Activated naive CD4-positive, alpha-beta T cell treated with anti-CD3 and anti-CD28 coated beads, Interleukin-2, amount 50 U/mL, for 24 hours (primary cell): ENCODE measurements at regions not wholly inside any gene's neighbourhood (a gene's known extent, or its start where the extent isn't known, plus 50 kb on each side); places are given as distances from the start of the nearest gene placed in this dataset.

Source experiments
- H3K27ac Mint-ChIP-seq: one replicate; pipeline ENCODE4 v1.8.0; 2021; ENCODE audit warnings: mild to moderate bottlenecking, mixed read lengths
- H3K27me3 Mint-ChIP-seq: one replicate; pipeline ENCODE4 v1.8.0; 2021; ENCODE audit warnings: mixed read lengths
- H3K36me3 Mint-ChIP-seq: one replicate; pipeline ENCODE4 v1.8.0; 2021; ENCODE audit warnings: mixed read lengths
- H3K4me1 Mint-ChIP-seq: one replicate; pipeline ENCODE4 v1.8.0; 2021; ENCODE audit warnings: mixed read lengths
- H3K4me3 Mint-ChIP-seq: one replicate; pipeline ENCODE4 v1.8.0; 2021; ENCODE audit warnings: mild to moderate bottlenecking, mixed read lengths
- H3K9me3 Mint-ChIP-seq: one replicate; pipeline ENCODE4 v1.8.0; 2021; ENCODE audit warnings: mixed read lengths

- no peaks in the 10 kb centered on the region for H3K36me3 Mint-ChIP-seq
- H3K4me3 Mint-ChIP-seq, result no peak overlapping the region
- no peaks in the 10 kb centered on the region for H3K27me3 Mint-ChIP-seq
- H3K9me3 Mint-ChIP-seq, result no peaks in the 10 kb centered on the region
- H3K4me1 Mint-ChIP-seq, result no peaks in the 10 kb centered on the region
- no peak overlapping the region for H3K27ac Mint-ChIP-seq
These were observed 481.5 kb upstream of the ZFHX3 start for GRCh38 chr16:73529303-73530012.

GRCh38 chr16:73527187-73527586 lies 479.3 kb upstream of the ZFHX3 start:
- H3K4me3 Mint-ChIP-seq, result no peak overlapping the region

GRCh38 chr16:73526011-73526804 lies 478.3 kb upstream of the ZFHX3 start:
- no peaks in the 10 kb centered on the region for H3K36me3 Mint-ChIP-seq
- H3K4me3 Mint-ChIP-seq, result no peak overlapping the region
- H3K27ac Mint-ChIP-seq, result no peak overlapping the region
- H3K4me1 Mint-ChIP-seq, result no peaks in the 10 kb centered on the region
- H3K27me3 Mint-ChIP-seq, result no peaks in the 10 kb centered on the region
- no peaks in the 10 kb centered on the region for H3K9me3 Mint-ChIP-seq

More at GRCh38 chr16:73527187-73527586, 479.3 kb upstream of the ZFHX3 start:
- Mint-ChIP-seq H3K4me1 (no peaks in the 10 kb centered on the region), H3K27me3 (no peaks in the 10 kb centered on the region), H3K27ac (no peak overlapping the region), H3K36me3 (no peaks in the 10 kb centered on the region), H3K9me3 (no peaks in the 10 kb centered on the region)

GRCh38 chr16:73523209-73523608 lies 475.3 kb upstream of the ZFHX3 start:
- Mint-ChIP-seq H3K36me3 (no peaks in the 10 kb centered on the region), H3K4me3 (no peak overlapping the region), H3K27me3 (no peaks in the 10 kb centered on the region), H3K27ac (no peak overlapping the region), H3K4me1 (no peaks in the 10 kb centered on the region), H3K9me3 (no peaks in the 10 kb centered on the region)

- H3K27me3 Mint-ChIP-seq, result no peaks in the 10 kb centered on the region
- no peak overlapping the region for H3K4me3 Mint-ChIP-seq
- H3K36me3 Mint-ChIP-seq, result no peaks in the 10 kb centered on the region
- H3K9me3 Mint-ChIP-seq, result no peaks in the 10 kb centered on the region
- H3K4me1 Mint-ChIP-seq, result no peaks in the 10 kb centered on the region
- H3K27ac Mint-ChIP-seq, result no peak overlapping the region
These were observed 473.6 kb upstream of the ZFHX3 start for GRCh38 chr16:73521499-73521898.

GRCh38 chr16:73515616-73516015 lies 467.7 kb upstream of the ZFHX3 start:
- Mint-ChIP-seq H3K4me1 (no peaks in the 10 kb centered on the region), H3K4me3 (no peak overlapping the region), H3K36me3 (no peaks in the 10 kb centered on the region), H3K27me3 (no peaks in the 10 kb centered on the region), H3K9me3 (peaks cover 5% of the 10 kb centered on the region), H3K27ac (no peak overlapping the region)

GRCh38 chr16:73510852-73511251 lies 462.9 kb upstream of the ZFHX3 start:
- Mint-ChIP-seq H3K9me3 (peaks cover 5% of the 10 kb centered on the region), H3K4me1 (no peaks in the 10 kb centered on the region), H3K4me3 (no peak overlapping the region), H3K27me3 (peaks cover 1% of the 10 kb centered on the region), H3K27ac (no peak overlapping the region), H3K36me3 (no peaks in the 10 kb centered on the region)

GRCh38 chr16:73506568-73507056 lies 458.7 kb upstream of the ZFHX3 start:
- Mint-ChIP-seq H3K36me3 (no peaks in the 10 kb centered on the region), H3K4me1 (no peaks in the 10 kb centered on the region), H3K9me3 (no peaks in the 10 kb centered on the region), H3K27ac (no peak overlapping the region), H3K27me3 (peaks cover 1% of the 10 kb centered on the region), H3K4me3 (no peak overlapping the region)

GRCh38 chr16:73505577-73505976 lies 457.6 kb upstream of the ZFHX3 start:
- Mint-ChIP-seq H3K4me1 (no peaks in the 10 kb centered on the region), H3K9me3 (no peaks in the 10 kb centered on the region), H3K4me3 (no peak overlapping the region), H3K27me3 (peaks cover 1% of the 10 kb centered on the region), H3K27ac (no peak overlapping the region), H3K36me3 (no peaks in the 10 kb centered on the region)

GRCh38 chr16:73504591-73505575 lies 457.0 kb upstream of the ZFHX3 start:
- no peaks in the 10 kb centered on the region for H3K9me3 Mint-ChIP-seq
- H3K36me3 Mint-ChIP-seq, result no peaks in the 10 kb centered on the region
- H3K27ac Mint-ChIP-seq, result no peak overlapping the region
- H3K4me1 Mint-ChIP-seq, result no peaks in the 10 kb centered on the region
- peaks cover 1% of the 10 kb centered on the region for H3K27me3 Mint-ChIP-seq
- H3K4me3 Mint-ChIP-seq, result no peak overlapping the region

- Mint-ChIP-seq H3K9me3 (no peaks in the 10 kb centered on the region), H3K4me3 (no peak overlapping the region), H3K27ac (no peak overlapping the region), H3K36me3 (no peaks in the 10 kb centered on the region), H3K27me3 (no peaks in the 10 kb centered on the region), H3K4me1 (no peaks in the 10 kb centered on the region)
These were observed 455.2 kb upstream of the ZFHX3 start for GRCh38 chr16:73503093-73503492.

- Mint-ChIP-seq H3K27ac (no peak overlapping the region), H3K36me3 (no peaks in the 10 kb centered on the region), H3K27me3 (no peaks in the 10 kb centered on the region), H3K4me3 (no peak overlapping the region), H3K4me1 (no peaks in the 10 kb centered on the region), H3K9me3 (no peaks in the 10 kb centered on the region)
These were observed 451.3 kb upstream of the ZFHX3 start for GRCh38 chr16:73499276-73499675.

GRCh38 chr16:73485880-73486279 lies 438.0 kb upstream of the ZFHX3 start:
- Mint-ChIP-seq H3K36me3 (no peaks in the 10 kb centered on the region), H3K4me3 (no peak overlapping the region), H3K9me3 (no peaks in the 10 kb centered on the region), H3K27me3 (peaks cover 14% of the 10 kb centered on the region), H3K4me1 (peaks cover 8% of the 10 kb centered on the region), H3K27ac (no peak overlapping the region)

- H3K4me3 Mint-ChIP-seq, result no peak overlapping the region
- H3K27ac Mint-ChIP-seq, result no peak overlapping the region
- no peaks in the 10 kb centered on the region for H3K36me3 Mint-ChIP-seq
These were observed 436.2 kb upstream of the ZFHX3 start for GRCh38 chr16:73483934-73484711.

More at GRCh38 chr16:73483934-73484711, 436.2 kb upstream of the ZFHX3 start:
- H3K27me3 Mint-ChIP-seq, result peaks cover 16% of the 10 kb centered on the region
- peaks cover 4% of the 10 kb centered on the region for H3K9me3 Mint-ChIP-seq
- peaks cover 8% of the 10 kb centered on the region for H3K4me1 Mint-ChIP-seq
